Activated CD8-positive, alpha-beta T cell treated with anti-CD3 and anti-CD28 coated beads for 36 hours (primary cell): ENCODE measurements at regions not wholly inside any gene's neighbourhood (a gene's known extent, or its start where the extent isn't known, plus 50 kb on each side); places are given as distances from the start of the nearest gene placed in this dataset.

Experiments
- ATAC-seq: fragments of 200-7000 bp; cut with Tn5 transposase; one replicate; pipeline ENCODE4 v1.10.0; 2021; ENCODE audit warnings: mild to moderate bottlenecking, moderate library complexity
- CTCF ChIA-PET: fragments of 350-600 bp; sonication (Branson Sonifier 250); formaldehyde crosslinking; loops from one replicate; lab custom pipeline; 2021; ENCODE audit warnings: antibody characterized with exemption; lab: Charles Lee
- POLR2A ChIA-PET: fragments of 350-600 bp; sonication (Branson Sonifier 250); formaldehyde crosslinking; loops from one replicate; lab custom pipeline; 2021; ENCODE audit warnings: antibody characterized with exemption; lab: Charles Lee
- DNase-seq: peaks from one replicate; pipeline ENCODE4 v3.0.0-alpha.2; 2020
- H3K27ac Mint-ChIP-seq: one replicate; pipeline ENCODE4 v1.8.0; 2021; ENCODE audit warnings: mild to moderate bottlenecking, mixed read lengths
- H3K27me3 Mint-ChIP-seq: one replicate; pipeline ENCODE4 v1.8.0; 2021; ENCODE audit warnings: mixed read lengths
- H3K36me3 Mint-ChIP-seq: one replicate; pipeline ENCODE4 v1.8.0; 2021; ENCODE audit warnings: low read depth, mixed read lengths
- H3K4me1 Mint-ChIP-seq: one replicate; pipeline ENCODE4 v1.8.0; 2021; ENCODE audit warnings: low read depth, mixed read lengths
- H3K4me3 Mint-ChIP-seq: one replicate; pipeline ENCODE4 v1.8.0; 2021; ENCODE audit warnings: mild to moderate bottlenecking, moderate library complexity, mixed read lengths
- H3K9me3 Mint-ChIP-seq: one replicate; pipeline ENCODE4 v1.8.0; 2021; ENCODE audit warnings: mixed read lengths
- CTCF ChIP-seq: fragments of 200-600 bp; IDR thresholded peaks from one replicate; pipeline ENCODE4 v1.8.0; 2022; ENCODE audit warnings: antibody characterized with exemption, mild to moderate bottlenecking
- intact Hi-C: fragments of 100-400 bp; cut with micrococcal nuclease; formaldehyde crosslinking; loops from one replicate; pipeline ENCODE4 v1.10.0; 2022

DNA sequence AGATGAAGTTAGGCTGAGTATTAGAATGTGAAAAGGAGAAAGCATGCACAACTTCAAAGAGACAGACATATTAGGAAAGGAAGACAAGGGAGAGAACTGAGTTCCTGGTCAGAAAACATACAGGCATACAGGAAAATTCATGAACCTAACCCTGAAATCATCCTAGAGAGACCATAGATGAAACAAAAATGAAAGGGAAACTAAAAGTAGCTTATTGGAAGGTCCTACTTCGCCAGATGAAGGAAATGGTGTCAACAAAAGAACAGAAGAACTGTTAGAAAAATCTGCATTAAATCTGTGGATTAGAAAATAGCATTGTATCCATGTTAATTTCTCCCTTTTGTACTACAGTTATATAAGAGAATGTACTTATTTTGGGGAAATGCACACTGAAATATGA, 169.0 kb upstream of the UFM1 start:
- H3K36me3 Mint-ChIP-seq = no peaks in the 10 kb centered on the region
- H3K4me1 Mint-ChIP-seq = peaks cover 9% of the 10 kb centered on the region
- H3K27ac Mint-ChIP-seq = no peak overlapping the region
- H3K27me3 Mint-ChIP-seq = no peaks in the 10 kb centered on the region
- intact Hi-C loops = no loop called here
- POLR2A ChIA-PET = no interaction called here
- no peaks in the 10 kb centered on the region for H3K9me3 Mint-ChIP-seq
- ATAC-seq (no peak), DNase-seq (no peak)
- CTCF ChIA-PET = no interaction called here
- no peak for TF ChIP-seq CTCF
- peak overlapping the region; percentile 13 for H3K4me3 Mint-ChIP-seq

- ChIA-PET CTCF (no interaction called here), POLR2A (no interaction called here)
- no peaks in the 10 kb centered on the region for H3K27me3 Mint-ChIP-seq
- no peak for TF ChIP-seq CTCF
- no peaks in the 10 kb centered on the region for H3K9me3 Mint-ChIP-seq
- intact Hi-C loops = no loop called here
- ATAC-seq = no peak
- peak overlapping the region; percentile 13 for H3K4me3 Mint-ChIP-seq
- DNase-seq = no peak
- H3K36me3 Mint-ChIP-seq = no peaks in the 10 kb centered on the region
- no peak overlapping the region for H3K27ac Mint-ChIP-seq
- peaks cover 9% of the 10 kb centered on the region for H3K4me1 Mint-ChIP-seq
Observed at GRCh38 chr13:38180126-38180525, 169.5 kb upstream of the UFM1 start.

GRCh38 chr13:38176664-38177063, 173.0 kb upstream of the UFM1 start:
- no peak overlapping the region for H3K4me3 Mint-ChIP-seq
- DNase-seq (no peak), ATAC-seq (no peak)
- no peak for TF ChIP-seq CTCF
- H3K27ac Mint-ChIP-seq = no peak overlapping the region
- ChIA-PET CTCF (no interaction called here), POLR2A (no interaction called here)
- peaks cover 9% of the 10 kb centered on the region for H3K4me1 Mint-ChIP-seq
- peaks cover 1% of the 10 kb centered on the region for H3K27me3 Mint-ChIP-seq
- no peaks in the 10 kb centered on the region for H3K9me3 Mint-ChIP-seq
- no peaks in the 10 kb centered on the region for H3K36me3 Mint-ChIP-seq
- intact Hi-C loops = no loop called here

GRCh38 chr13:38173403-38173802, 176.2 kb upstream of the UFM1 start:
- H3K27ac Mint-ChIP-seq = no peak overlapping the region
- POLR2A ChIA-PET = no interaction called here
- no peaks in the 10 kb centered on the region for H3K36me3 Mint-ChIP-seq

DNA sequence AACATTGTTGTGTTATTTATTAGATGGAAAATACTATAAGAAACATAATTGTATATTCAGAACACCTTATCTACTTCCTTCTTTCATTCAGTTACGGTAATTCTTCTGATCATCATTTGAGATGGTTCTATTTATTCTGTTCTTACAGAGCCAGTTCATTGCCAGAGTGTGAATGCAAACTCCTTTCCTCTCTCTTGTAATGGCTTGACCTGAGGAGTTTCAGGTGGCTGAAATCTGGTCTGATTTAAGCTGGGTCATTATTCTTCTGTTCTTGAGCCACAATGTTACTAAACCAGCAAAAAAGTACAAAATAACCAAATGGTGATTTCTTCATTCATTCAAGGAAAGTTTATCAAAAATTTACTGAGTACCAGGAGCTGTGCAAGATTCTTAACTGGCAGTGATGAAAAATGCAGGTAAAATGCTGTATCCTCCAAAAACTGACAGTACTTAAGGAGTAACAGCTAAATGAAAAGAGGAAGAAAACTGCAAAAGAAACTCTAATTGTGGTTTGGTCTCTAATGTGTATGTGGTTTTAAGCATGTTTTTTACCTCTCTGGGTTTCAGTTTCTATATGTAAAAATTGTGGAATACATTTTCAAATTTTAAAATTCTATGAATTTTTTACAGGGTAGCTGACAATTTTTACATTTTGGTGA, 182.4 kb upstream of the UFM1 start:
- peaks cover 2% of the 10 kb centered on the region for H3K4me1 Mint-ChIP-seq
- H3K4me3 Mint-ChIP-seq = no peak overlapping the region
- TF ChIP-seq CTCF = no peak
- no peaks in the 10 kb centered on the region for H3K9me3 Mint-ChIP-seq
- ChIA-PET CTCF (no interaction called here), POLR2A (no interaction called here)
- no peak overlapping the region for H3K27ac Mint-ChIP-seq
- ATAC-seq = no peak
- DNase-seq = no peak
- intact Hi-C loops = no loop called here
- no peaks in the 10 kb centered on the region for H3K36me3 Mint-ChIP-seq
- no peaks in the 10 kb centered on the region for H3K27me3 Mint-ChIP-seq

More at GRCh38 chr13:38173403-38173802, 176.2 kb upstream of the UFM1 start:
- intact Hi-C loops = no loop called here
- Mint-ChIP-seq H3K4me1 (no peaks in the 10 kb centered on the region), H3K9me3 (no peaks in the 10 kb centered on the region), H3K4me3 (no peak overlapping the region), H3K27me3 (peaks cover 1% of the 10 kb centered on the region)
- CTCF ChIA-PET = no interaction called here
- TF ChIP-seq CTCF = no peak
- ATAC-seq (no peak), DNase-seq (no peak)
